ENCODE measurements at regions not wholly inside any gene's neighbourhood (a gene's known extent, or its start where the extent isn't known, plus 50 kb on each side); places are given as distances from the start of the nearest gene placed in this dataset.

DNA sequence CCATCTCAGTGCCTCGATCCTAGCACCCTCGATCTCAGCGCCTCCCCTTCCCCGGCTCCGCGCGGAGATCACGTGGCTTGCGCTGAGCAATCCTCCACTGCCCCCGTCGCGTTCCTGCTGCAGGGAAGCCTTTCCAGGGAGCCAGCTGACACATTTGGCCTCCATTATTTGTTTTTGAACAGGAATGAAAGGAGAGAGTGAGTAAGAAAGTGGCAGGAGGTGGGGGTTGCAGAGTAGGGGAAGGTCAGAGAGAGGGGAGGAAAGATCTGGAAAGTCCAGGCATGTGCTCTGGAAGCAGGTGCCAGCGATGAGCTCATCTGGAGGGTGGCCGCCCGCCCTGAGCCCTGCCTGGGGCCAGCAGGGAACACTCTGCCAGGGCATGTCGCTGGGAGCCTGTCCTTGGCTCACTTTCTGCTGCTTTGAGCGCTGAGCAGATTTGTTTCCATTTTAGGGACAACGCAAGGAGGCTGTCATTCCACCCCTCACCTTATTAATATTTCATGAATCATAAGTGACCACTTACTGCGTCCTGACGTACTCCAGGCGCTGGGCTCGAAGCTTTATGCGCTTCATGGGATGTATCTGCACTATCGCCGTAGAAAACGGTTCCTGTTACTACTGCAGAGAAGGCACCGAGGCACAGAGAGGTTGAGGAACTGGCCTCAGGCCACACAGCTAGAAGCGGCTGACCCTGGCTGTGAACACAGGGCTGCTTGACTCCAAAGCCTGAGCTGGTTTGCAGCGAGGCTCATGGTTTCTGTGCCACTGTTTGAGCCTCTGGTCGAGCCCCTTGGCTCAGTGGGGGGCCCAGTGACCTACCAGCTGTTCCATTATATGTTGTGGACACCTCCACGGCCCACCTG is 283.1 kb downstream of the SEC14L1 start:
- H3K27me3 ChIP-seq (ENCODE audit: control insufficient read depth, insufficient read depth, low read length): no peaks in the 10 kb centered on the region
- H3K9me3 ChIP-seq (ENCODE audit: control insufficient read depth, low read length): no peaks in the 10 kb centered on the region
- no peak overlapping the region for H3K4me3 ChIP-seq (ENCODE audit: low read length)
- peaks cover 89% of the 10 kb centered on the region for H3K4me1 ChIP-seq (ENCODE audit: control insufficient read depth, insufficient read depth, low read length)
- H3K36me3 ChIP-seq (ENCODE audit: control insufficient read depth, insufficient read depth, low read length): no peaks in the 10 kb centered on the region
- no peak overlapping the region for H3K9ac ChIP-seq (ENCODE audit: low read length)

DNA sequence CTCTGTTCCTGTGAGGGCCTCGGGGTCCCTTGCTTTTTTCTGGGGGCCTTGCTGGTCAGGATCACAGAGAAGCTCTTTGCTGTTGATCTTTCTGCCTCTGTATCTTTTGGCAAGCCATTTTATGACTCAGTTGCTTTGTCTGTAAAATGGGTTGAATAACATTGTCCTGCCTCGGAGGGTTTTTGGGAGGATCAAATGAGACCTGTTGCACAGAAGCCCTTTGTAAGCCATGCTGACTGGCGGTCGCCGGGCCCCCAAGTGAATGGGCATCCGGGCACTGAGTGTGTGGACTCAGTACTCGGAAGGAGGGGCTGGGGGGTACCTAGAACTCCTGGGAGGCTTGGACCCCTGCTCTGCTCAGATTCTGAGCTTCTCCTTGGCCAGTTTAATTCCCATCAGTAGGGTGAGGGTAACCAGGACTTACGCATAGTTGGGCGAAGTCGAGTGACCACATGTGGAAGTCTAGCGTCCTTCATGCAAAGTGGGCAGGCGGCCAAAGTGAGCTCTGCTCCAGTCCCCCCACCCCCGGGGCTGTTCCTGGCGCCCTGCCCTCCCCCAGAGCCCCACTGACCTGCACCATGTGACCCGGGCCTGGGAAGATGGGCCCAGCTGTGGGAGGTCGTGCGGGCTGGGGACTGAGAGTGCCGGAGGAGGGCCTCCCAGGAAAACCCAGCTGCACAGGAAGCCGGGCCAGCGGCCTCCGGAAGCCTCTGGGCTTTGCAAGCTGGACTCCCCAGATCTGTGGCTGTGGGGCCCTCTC is 284.0 kb downstream of the SEC14L1 start:
- peaks cover 89% of the 10 kb centered on the region for H3K4me1 ChIP-seq (ENCODE audit: control insufficient read depth, insufficient read depth, low read length)
- no peak overlapping the region for H3K9ac ChIP-seq (ENCODE audit: low read length)
- H3K36me3 ChIP-seq (ENCODE audit: control insufficient read depth, insufficient read depth, low read length): no peaks in the 10 kb centered on the region
- no peaks in the 10 kb centered on the region for H3K27me3 ChIP-seq (ENCODE audit: control insufficient read depth, insufficient read depth, low read length)
- no peak overlapping the region for H3K4me3 ChIP-seq (ENCODE audit: low read length)
- no peaks in the 10 kb centered on the region for H3K9me3 ChIP-seq (ENCODE audit: control insufficient read depth, low read length)

DNA sequence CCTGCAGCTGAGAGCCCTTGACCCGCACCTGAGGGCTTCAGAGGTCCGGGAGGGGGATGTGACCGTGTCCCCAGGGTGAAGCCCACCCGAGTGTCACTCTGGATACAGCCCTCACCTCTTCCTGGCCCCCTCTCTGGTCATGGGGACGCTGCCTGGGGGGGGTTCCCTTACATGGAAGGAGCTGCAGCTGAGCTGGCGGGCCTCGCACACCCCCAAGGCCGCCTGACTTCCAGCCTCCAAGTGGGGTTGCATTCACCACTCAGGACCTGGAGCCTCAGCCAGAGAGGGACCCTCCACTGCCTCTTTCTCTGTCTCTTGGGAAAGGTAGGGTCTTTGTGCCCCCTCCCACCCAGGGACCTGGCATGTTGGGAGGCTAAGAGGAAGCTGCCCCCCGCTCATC is 284.6 kb downstream of the SEC14L1 start:
- Histone ChIP-seq H3K4me1 (ENCODE audit: control insufficient read depth, insufficient read depth, low read length) (peaks cover 89% of the 10 kb centered on the region), H3K9ac (ENCODE audit: low read length) (no peak overlapping the region), H3K4me3 (ENCODE audit: low read length) (no peak overlapping the region), H3K27me3 (ENCODE audit: control insufficient read depth, insufficient read depth, low read length) (no peaks in the 10 kb centered on the region), H3K9me3 (ENCODE audit: control insufficient read depth, low read length) (no peaks in the 10 kb centered on the region), H3K36me3 (ENCODE audit: control insufficient read depth, insufficient read depth, low read length) (no peaks in the 10 kb centered on the region)

DNA sequence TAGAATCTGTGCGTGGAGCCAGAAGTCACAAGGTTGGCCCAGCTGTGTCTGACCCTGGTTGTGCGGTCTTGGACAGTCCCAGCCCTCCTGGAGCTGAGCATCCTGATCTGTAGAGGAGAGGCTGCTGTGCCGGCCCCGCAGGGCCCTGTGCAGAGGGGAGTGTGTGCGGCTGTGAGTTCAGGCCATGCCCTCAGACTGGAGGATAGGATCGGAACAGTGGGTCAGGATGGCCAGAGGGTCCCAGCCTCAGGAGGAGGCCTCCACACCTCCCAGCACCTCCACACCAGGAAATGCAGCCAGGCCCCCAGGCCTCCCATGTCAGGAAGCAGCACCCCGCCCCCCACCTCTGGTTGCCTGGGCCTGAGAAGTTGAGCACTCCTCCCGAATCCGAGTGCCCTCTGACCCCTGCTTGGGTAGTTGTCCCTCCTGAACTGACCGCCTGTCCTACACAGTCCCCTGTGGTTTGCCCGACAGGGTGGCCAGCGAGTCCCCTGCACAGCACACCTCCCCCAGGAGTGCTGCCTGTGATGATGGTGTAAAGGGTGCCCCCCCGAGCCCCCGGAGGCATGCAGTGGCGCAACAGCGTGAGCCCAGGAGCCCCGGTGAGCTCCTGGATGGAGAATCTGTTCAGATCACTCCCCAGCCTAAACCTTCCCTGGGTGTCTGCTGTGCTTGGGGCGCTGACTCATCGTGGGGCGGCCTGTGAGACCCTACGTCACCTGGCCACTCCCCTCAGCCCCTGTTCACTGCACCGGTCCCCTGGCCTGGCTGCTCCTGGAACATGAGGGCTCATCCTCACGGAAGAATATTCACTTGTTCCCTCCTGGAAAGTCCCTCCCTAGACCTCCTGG is 285.2 kb downstream of the SEC14L1 start:
- Histone ChIP-seq H3K9me3 (ENCODE audit: control insufficient read depth, low read length) (no peaks in the 10 kb centered on the region), H3K4me3 (ENCODE audit: low read length) (no peak overlapping the region), H3K9ac (ENCODE audit: low read length) (no peak overlapping the region), H3K36me3 (ENCODE audit: control insufficient read depth, insufficient read depth, low read length) (no peaks in the 10 kb centered on the region), H3K27me3 (ENCODE audit: control insufficient read depth, insufficient read depth, low read length) (no peaks in the 10 kb centered on the region), H3K4me1 (ENCODE audit: control insufficient read depth, insufficient read depth, low read length) (peaks cover 85% of the 10 kb centered on the region)

DNA sequence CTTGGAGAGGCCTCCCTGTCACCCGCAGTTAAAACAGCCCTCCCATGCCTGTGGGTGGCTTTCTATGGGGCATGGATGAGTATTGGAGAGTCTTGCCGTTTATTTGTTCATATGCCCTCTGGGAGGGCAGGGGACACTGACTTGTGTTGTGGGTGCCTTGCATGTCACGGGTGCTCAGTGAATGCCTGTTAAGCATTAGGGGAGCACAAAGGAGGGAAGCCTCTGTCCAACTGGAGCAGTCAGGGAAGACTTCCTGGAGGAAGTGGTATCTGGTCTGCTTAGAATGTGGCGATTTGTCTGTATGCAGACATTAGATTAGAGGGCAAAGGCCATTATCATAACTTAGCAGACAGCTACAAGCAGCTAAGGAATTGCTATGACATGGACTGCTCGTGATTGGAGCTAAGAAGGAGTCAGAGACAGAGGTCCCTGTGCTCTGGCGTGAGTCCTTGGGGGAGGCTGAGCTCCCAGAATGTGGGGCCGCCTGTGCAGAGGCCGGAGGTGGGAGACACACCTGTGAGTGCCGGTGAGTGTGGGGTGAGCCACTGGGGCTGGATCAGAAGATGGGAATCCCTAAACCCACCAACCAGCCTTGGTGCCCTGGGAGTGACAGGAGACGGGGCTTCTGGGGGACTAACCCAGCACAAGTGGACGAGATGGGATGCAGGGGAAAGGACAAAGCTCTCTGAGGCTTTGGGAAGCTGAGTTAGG is 286.1 kb downstream of the SEC14L1 start:
- H3K4me3 ChIP-seq (ENCODE audit: low read length): no peak overlapping the region
- H3K27me3 ChIP-seq (ENCODE audit: control insufficient read depth, insufficient read depth, low read length): no peaks in the 10 kb centered on the region
- peaks cover 77% of the 10 kb centered on the region for H3K4me1 ChIP-seq (ENCODE audit: control insufficient read depth, insufficient read depth, low read length)
- no peak overlapping the region for H3K9ac ChIP-seq (ENCODE audit: low read length)
- H3K9me3 ChIP-seq (ENCODE audit: control insufficient read depth, low read length): no peaks in the 10 kb centered on the region
- no peaks in the 10 kb centered on the region for H3K36me3 ChIP-seq (ENCODE audit: control insufficient read depth, insufficient read depth, low read length)

DNA sequence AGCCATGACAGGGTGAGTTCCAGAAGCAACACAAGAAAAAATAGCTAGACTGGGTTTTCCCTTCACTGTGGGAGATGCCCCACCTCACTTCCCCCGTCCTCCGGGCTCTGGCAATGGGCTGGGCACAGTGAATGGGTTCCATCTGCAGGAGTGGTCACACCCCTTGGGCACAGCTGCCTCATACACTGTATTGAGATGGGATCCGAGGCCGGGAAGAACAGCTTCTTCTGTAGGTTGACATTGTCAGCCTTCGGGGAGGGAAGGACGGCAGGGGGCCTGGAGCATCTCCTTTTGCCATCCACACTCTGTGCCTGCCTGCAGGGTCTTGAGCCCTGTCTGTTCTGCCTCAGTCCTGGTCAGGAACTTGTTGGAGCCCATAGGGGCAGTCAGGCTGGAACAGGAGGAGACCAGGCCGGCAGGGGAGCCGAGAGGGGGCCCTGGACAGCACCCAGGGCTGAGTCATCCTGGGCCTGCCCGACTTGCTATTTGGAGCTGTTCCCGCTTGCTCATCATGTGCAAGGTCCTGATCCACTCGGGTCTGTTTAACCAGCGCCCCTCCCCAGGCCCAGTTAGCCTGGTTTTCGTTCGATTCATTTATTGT is 286.7 kb downstream of the SEC14L1 start:
- H3K36me3 ChIP-seq (ENCODE audit: control insufficient read depth, insufficient read depth, low read length): no peaks in the 10 kb centered on the region
- H3K4me3 ChIP-seq (ENCODE audit: low read length): no peak overlapping the region
- no peak overlapping the region for H3K9ac ChIP-seq (ENCODE audit: low read length)
- peaks cover 71% of the 10 kb centered on the region for H3K4me1 ChIP-seq (ENCODE audit: control insufficient read depth, insufficient read depth, low read length)
- no peaks in the 10 kb centered on the region for H3K27me3 ChIP-seq (ENCODE audit: control insufficient read depth, insufficient read depth, low read length)
- H3K9me3 ChIP-seq (ENCODE audit: control insufficient read depth, low read length): no peaks in the 10 kb centered on the region

DNA sequence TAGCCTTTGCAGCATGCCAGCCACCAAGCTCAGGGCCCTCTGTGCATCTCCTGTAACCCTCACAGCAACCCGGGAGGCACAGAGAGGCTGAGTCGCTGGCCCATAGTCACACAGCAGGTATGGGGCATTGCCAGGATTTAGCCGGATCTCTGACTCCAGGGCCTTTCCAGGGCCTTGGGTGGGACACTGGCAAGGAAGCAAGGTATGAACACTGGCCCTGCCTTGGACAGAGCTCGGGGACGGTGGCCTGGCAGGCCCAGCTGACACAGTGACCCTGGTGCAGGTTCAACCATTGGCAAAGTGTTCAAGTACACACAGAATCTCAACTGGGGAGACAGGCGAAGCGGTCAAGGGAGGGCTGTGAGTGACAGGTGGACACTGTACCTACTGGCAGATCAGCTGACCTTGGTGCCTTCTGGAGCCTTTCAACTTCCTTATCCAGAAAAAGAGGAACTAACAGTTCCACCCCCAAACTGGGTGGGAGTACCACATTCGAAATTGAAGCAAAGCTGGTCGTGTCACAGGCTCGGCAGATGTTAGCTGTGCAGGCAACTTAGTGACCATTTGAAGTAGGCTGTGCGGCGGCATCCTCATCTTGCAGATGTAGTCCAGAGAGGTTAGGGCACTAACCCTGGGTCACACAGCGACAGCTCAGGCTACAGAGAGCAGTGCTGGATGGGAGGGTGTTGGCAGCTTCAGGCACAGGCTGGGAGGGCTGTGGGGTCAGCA is 287.4 kb downstream of the SEC14L1 start:
- Histone ChIP-seq H3K36me3 (ENCODE audit: control insufficient read depth, insufficient read depth, low read length) (no peaks in the 10 kb centered on the region), H3K27me3 (ENCODE audit: control insufficient read depth, insufficient read depth, low read length) (no peaks in the 10 kb centered on the region), H3K4me3 (ENCODE audit: low read length) (no peak overlapping the region), H3K9ac (ENCODE audit: low read length) (no peak overlapping the region), H3K4me1 (ENCODE audit: control insufficient read depth, insufficient read depth, low read length) (peaks cover 67% of the 10 kb centered on the region), H3K9me3 (ENCODE audit: control insufficient read depth, low read length) (no peaks in the 10 kb centered on the region)

DNA sequence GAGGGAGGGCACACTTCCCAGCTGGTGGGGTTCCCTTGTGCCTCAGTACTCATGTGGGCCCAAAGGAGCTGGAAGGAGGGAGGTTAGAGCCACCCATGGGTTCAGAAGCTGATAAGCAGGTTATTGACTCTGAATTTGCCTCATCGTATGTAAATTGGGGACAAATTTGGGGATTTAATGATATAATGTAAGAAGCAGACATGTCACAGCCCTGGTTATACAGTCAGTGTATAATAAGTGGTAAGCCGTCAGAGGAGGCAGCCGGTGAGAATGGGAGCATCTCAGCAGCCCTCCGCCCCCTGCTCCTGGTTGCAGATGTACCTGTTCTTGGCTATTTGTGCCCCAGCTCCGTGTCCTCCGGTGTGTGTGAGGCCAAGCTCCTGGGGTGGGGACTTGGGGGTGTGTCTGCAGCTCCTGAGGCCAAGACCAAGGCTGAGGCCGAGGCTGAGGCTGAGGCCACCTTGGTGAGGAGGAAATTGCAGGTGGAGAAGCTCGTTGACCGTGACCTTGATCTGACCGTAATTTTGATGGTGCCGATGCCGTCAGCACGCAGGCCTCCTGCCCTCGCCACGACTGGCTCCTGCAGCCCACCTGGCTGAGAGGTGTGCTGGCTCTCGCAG is 288.1 kb downstream of the SEC14L1 start:
- Histone ChIP-seq H3K4me1 (ENCODE audit: control insufficient read depth, insufficient read depth, low read length) (peaks cover 65% of the 10 kb centered on the region), H3K9ac (ENCODE audit: low read length) (no peak overlapping the region), H3K9me3 (ENCODE audit: control insufficient read depth, low read length) (no peaks in the 10 kb centered on the region), H3K27me3 (ENCODE audit: control insufficient read depth, insufficient read depth, low read length) (no peaks in the 10 kb centered on the region), H3K36me3 (ENCODE audit: control insufficient read depth, insufficient read depth, low read length) (no peaks in the 10 kb centered on the region), H3K4me3 (ENCODE audit: low read length) (no peak overlapping the region)

DNA sequence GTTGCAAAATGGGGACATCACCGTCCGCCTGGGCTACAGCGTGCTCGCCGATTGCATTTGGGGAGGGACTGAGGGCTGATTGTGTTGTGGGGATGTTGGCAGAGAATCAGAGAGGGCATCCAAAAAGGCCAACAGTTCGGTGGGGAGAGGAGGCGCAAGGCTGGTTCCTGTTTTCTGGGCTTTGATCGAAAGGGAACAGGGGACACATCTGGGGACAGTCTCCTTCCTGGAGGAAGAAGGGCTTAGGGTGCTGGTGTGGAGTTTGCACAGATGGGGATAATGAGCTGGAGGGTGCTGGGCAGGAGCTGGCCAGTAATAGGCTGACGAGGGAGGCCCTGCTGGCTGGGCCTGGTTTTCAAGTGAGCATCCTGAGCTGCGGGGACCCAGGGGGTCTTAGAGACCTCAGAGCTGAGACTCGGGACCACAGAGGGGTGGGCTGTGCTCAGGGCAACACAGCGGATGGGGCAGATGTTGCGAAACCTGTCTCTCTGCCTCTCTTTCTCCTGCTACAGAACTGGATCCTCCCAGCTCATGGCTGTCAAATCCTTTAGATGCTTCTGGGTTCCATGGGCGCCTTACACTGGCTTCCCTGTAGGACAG is 288.7 kb downstream of the SEC14L1 start:
- no peak overlapping the region for H3K9ac ChIP-seq (ENCODE audit: low read length)
- H3K4me3 ChIP-seq (ENCODE audit: low read length): no peak overlapping the region

DNA sequence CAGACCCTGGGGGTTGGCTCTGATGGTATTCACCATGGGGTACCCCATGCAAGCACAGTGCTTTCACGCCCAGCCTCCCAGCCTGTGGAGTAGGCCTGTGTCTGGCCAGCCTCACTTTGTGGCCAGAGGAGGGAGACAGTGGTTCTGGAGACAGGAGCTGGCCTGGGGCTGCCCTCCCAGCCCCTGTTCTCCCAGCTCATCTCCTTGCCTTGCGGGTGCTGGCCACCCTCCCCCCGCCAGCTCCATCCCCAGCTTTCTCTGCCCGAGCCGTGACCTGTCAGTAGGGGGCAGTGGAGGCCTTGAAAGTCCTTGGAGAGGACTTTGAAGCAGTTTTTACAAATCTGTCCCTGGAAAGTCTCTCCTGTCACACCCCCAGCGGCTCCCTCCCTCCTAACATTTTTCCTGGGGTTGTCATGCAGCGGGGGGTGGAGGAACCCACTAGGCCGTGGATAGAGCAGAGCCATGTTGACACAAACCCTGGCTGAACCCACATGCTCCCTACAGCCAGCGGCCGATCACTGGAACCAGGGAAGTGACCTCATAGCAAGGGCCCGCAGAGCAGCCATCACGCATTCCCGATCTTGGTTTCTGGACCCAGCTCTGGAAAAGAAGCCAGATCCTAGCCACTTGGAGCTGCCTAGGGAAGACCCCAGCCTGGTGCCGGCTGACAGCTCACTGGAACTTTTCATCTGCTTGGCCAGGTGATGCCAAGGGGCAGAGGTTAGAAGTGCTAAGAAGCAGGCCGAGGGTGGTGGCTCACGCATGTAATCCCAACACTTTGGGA is 289.4 kb downstream of the SEC14L1 start:
- no peak overlapping the region for H3K9ac ChIP-seq (ENCODE audit: low read length)
- H3K4me1 ChIP-seq (ENCODE audit: control insufficient read depth, insufficient read depth, low read length): peaks cover 68% of the 10 kb centered on the region
- no peaks in the 10 kb centered on the region for H3K36me3 ChIP-seq (ENCODE audit: control insufficient read depth, insufficient read depth, low read length)
- no peak overlapping the region for H3K4me3 ChIP-seq (ENCODE audit: low read length)
- H3K9me3 ChIP-seq (ENCODE audit: control insufficient read depth, low read length): no peaks in the 10 kb centered on the region
- no peaks in the 10 kb centered on the region for H3K27me3 ChIP-seq (ENCODE audit: control insufficient read depth, insufficient read depth, low read length)

More for the DNA sequence above, 288.7 kb downstream of the SEC14L1 start:
- Histone ChIP-seq H3K36me3 (ENCODE audit: control insufficient read depth, insufficient read depth, low read length) (no peaks in the 10 kb centered on the region), H3K27me3 (ENCODE audit: control insufficient read depth, insufficient read depth, low read length) (no peaks in the 10 kb centered on the region), H3K4me1 (ENCODE audit: control insufficient read depth, insufficient read depth, low read length) (peaks cover 66% of the 10 kb centered on the region), H3K9me3 (ENCODE audit: control insufficient read depth, low read length) (no peaks in the 10 kb centered on the region)
